GM18867 (cell line): ENCODE measurements at regions not wholly inside any gene's neighbourhood (a gene's known extent, or its start where the extent isn't known, plus 50 kb on each side); places are given as distances from the start of the nearest gene placed in this dataset.
"Not testable (repeated sequence)": the region's sequence is repeated elsewhere in the genome, so short reads cannot be mapped to it uniquely, and the experiment has no call there.

Experiments used
- ATAC-seq: cut with Tn5 transposase; IDR thresholded peaks from one replicate; pipeline ENCODE4 v1.9.1; 2021; ENCODE audit warnings: mild to moderate bottlenecking, moderate library complexity; ENCODE audit not compliant: unreplicated experiment

GRCh38 chr12:73009138-73009834, 737.1 kb downstream of the TRHDE start:
- not testable (repeated sequence) for ATAC-seq

GRCh38 chr12:73017981-73018380, 745.8 kb downstream of the TRHDE start:
- no peak for ATAC-seq

DNA sequence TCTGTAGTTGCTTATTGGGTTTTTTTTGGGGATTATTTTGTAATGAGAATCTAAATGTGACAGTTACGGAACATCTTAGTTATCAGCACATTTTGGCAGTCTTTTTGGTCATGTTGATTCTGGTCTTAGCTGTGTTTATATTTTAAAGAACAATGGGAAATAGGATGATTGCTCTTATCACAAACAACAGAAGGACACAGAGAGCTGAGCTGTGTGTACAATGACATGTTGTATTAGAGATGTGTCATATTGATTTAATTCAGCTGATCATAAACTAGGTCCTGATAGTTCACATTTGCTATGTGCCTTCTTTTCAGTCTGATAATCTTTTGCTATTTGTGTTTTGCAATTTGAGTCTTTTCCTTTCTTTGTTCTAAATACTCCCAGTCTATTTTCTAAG, 781.7 kb downstream of the TRHDE start:
- no peak for ATAC-seq

DNA sequence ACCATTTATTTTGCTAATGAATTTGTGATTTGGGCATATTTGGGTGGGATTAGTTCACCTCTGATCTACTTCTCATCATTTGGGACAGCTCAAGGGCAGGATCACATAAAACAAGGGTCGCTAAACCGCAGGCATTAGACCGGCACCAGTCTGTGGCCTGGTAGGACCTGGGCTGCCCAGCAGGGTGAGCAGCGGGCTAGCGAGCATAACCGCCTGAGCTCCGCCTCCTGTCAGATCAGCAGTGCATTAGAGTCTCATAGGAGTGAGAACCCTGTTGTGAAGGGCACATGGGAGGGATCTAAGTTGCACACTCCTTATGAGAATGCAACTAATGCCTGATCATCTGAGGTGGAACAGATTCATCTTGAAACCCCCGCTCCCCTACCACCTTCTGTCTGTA, 785.3 kb downstream of the TRHDE start:
- ATAC-seq: no peak

- no peak for ATAC-seq
Measured at GRCh38 chr12:73065913-73066312, 793.7 kb downstream of the TRHDE start.

DNA sequence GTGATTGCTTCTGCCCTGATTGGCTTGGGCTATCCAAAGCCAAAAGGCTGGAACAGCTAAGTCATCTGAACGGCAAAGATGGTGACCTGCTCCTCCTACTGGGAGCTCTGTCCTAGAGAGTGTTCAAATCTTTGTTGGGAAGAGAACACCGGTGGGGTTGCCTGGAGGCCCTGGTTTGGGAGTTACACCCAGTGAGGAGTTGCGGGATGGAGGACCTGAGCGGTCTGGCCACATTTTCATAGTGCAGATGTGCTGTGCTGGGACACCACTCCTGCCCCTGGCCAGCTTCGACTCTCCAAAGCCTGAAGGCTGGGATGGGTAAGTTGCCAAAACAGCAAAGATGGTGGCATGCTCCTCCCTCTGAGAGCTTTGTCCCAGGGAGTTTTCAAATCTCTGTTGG, 795.4 kb downstream of the TRHDE start:
- no peak for ATAC-seq

DNA sequence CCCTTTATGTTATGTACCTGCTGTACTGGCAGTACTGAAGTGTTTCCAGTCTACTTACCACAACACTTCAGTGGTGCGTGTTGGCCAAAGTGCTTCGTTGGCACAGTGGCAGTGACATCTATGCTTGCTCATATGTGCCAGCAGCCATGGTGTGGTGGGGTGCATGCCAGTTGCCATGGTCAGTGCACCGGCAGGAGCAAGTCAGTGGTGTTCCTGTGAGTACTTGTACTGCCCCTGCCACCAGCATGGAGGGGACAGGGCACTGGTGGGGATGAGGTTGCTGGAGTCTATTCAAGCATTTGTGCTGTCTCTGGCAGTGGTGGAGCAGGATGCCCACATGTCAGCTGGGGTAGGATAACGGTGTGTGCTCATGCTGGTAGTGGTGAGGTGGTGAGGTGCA, 800.0 kb downstream of the TRHDE start:
- no peak for ATAC-seq

GRCh38 chr12:73076760-73077159, 804.6 kb downstream of the TRHDE start:
- no peak for ATAC-seq

GRCh38 chr12:73083736-73084135, 811.6 kb downstream of the TRHDE start:
- no peak for ATAC-seq

- ATAC-seq: no peak
Measured at GRCh38 chr12:73106296-73106695, 834.1 kb downstream of the TRHDE start.

DNA sequence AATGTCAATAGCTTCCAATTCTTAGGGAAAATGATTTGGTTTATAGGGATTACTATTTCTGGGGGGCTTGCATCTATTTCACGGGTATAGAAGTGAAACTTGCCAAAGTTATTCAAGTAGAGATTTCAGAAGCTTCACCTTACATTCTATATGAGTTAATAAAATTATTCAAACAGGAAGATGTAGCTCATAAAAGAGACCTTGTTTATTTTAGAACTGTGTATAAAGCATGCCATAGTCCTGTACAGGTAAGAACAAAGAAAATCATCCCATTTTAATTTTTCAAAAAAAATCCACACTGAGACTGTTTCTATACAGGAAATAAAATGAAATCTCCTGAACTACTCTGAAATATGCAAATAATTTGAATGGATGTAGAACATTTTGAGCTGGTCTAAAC, 834.7 kb downstream of the TRHDE start:
- no peak for ATAC-seq

DNA sequence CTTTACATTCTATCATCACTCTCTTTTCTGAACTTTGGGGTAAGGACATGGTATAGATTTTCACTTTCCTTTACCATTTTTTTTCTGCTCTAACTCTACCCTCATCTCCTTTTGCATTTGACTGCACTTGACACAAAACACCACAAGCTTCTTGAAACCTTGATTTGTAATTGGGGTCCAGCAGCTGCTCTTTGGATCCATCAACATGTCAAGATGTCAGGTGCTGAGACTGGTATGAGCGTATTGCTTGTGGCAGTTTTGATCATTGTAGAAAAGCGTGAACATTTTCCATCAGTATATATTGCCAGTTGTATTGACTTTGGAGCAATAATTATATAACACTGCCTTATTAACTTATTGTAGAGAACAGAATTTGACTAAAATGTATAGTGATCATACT, 838.6 kb downstream of the TRHDE start:
- ATAC-seq: no peak

DNA sequence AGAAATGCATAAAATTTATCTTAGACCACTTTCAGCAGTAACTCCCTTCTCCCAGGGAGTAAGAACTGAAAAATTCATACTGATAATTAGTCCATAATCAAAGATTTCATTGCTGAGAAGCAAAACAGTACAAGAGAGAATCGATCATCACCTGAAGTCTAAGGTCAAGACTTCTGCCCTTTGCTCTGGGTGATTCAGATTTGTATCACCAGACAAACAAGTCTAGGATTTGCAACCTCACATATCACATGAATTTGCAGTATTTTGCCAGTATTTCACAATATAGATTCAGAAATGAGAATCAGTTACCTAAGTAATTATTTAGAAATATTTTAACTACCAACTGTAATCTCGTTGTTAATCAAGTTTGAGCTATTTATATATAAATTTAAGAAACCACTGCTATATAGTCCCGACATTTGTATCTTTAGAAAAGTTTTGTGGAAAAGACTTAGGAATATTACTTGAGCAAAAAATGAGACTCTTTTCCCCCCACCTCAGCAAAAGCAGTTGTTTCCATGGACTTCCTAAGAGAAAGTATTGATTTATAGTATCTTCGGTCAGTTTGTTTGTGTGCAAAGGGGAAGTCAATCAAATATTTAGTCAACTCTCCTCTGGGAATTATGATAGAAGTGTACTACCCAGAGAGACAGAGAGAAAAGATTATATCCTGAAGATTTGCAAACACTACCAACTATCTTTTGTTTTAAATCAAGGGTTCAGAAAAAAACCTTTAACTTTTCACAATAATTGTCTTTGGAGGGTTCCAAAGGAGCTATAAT, 840.1 kb downstream of the TRHDE start:
- no peak for ATAC-seq

GRCh38 chr12:73124480-73124879, 852.3 kb downstream of the TRHDE start:
- ATAC-seq: no peak

DNA sequence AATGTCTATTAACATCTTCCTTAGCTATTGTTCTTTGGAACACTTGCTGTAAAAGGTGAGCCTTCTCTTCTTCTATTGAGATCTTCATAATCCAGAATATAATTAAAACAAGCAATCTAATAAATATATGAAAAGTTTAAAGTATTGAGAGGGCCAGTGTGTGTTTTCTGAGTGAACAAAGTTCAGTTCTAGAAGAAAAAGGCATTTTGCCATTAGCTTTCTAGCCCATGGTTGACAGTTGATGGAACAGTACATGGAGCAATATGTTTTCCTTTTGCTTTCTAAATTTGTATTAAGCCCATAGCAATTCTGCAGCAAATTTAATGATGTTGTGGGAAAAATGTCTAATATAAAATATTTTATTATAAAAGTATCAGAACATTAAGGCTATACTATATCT, 853.0 kb downstream of the TRHDE start:
- no peak for ATAC-seq

- ATAC-seq: no peak
Measured at GRCh38 chr12:73136386-73136785, 864.2 kb downstream of the TRHDE start.

- ATAC-seq: not testable (repeated sequence)
Measured at GRCh38 chr12:73139642-73140041, 867.5 kb downstream of the TRHDE start.

DNA sequence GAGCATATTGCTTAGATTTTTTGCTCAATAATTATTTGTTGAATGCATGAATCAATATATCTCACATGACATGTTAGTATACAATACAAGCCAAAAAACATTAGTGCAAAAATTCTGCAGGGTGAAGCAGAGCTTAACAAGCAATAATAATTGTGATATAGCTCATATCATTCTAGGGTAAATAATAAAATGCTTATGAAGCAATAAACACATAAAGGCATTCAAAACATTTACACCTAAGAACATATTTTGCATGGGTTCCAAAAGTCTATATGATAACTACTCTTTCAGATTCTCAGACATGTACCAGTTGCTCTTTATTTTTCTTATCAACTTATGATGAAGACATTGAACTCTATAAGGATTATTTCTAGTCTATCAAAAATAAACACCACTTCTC, 886.2 kb downstream of the TRHDE start:
- no peak for ATAC-seq

- ATAC-seq: no peak
Measured at GRCh38 chr12:73159954-73160353, 887.8 kb downstream of the TRHDE start.

- no peak for ATAC-seq
Measured at GRCh38 chr12:73161970-73162369, 889.8 kb downstream of the TRHDE start.

- ATAC-seq: no peak
Measured at GRCh38 chr12:73180734-73181133, 908.6 kb downstream of the TRHDE start.

- no peak for ATAC-seq
Measured at GRCh38 chr12:73181244-73181643, 909.1 kb downstream of the TRHDE start.

DNA sequence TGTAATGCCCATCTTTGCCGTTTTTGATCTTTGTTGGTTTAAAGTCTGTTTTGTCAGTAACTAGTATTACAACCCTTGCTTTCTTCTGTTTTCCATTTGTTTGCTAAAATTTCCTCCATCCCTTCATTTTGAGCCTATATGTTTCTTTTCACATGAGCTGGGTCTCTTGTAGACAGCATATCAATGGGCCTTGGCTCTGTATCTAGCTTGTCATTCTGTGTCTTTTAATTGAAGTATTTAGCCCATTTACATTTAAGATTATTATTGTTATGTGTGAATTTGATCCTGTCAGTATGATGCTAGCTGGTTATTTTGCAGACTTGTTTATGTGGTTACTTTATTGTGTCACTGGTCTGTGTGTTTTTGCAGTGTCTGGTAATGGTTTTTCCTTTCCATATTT, 913.2 kb downstream of the TRHDE start:
- ATAC-seq: no peak
